Astrocyte of the spinal cord (primary cell): ENCODE measurements at regions not wholly inside any gene's neighbourhood (a gene's known extent, or its start where the extent isn't known, plus 50 kb on each side); places are given as distances from the start of the nearest gene placed in this dataset.
"Not testable (repeated sequence)": the region's sequence is repeated elsewhere in the genome, so short reads cannot be mapped to it uniquely, and the experiment has no call there.

Experiments used
- DNase-seq: peaks from one replicate; pipeline ENCODE4 v3.0.0; 2011; ENCODE audit warnings: low read depth, low spot score
- H3K4me3 ChIP-seq: 2 replicates; pipeline ENCODE4 v1.5.1; 2011; ENCODE audit warnings: low read depth, mild to moderate bottlenecking, low read length, moderate library complexity
- in situ Hi-C: cut with HindIII; loops from 2 replicates; pipeline ENCODE4 v1.10.0; 2017; ENCODE audit warnings: low sequenced_read_pairs
- TF ChIP-seq, protein P1 (sequence below): IDR thresholded peaks from 2 replicates; pipeline ENCODE4 v1.5.1; 2012; ENCODE audit warnings: low read depth, mild to moderate bottlenecking, low read length, inconsistent platforms

DNA sequence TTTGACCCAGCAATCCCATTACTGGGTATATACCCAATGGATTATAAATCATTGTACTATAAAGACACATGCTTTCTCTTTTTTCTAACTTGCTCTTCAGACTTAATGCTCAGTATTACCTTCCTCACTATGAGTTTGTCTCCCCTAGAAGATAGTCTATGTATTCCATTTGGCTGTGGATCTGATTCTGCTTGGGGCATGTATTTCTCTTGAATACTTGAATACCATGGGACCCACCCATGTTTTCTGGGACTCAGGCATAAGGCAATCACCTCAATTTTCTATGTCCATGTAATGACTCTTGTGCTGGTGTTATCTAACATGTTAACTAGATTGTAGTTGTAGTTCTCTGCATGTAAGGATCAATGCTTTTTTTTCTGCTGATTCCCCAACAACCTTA is 70.4 kb upstream of the PPM1H start:
- DNase-seq, result no peak
- TF ChIP-seq, protein P1, sequence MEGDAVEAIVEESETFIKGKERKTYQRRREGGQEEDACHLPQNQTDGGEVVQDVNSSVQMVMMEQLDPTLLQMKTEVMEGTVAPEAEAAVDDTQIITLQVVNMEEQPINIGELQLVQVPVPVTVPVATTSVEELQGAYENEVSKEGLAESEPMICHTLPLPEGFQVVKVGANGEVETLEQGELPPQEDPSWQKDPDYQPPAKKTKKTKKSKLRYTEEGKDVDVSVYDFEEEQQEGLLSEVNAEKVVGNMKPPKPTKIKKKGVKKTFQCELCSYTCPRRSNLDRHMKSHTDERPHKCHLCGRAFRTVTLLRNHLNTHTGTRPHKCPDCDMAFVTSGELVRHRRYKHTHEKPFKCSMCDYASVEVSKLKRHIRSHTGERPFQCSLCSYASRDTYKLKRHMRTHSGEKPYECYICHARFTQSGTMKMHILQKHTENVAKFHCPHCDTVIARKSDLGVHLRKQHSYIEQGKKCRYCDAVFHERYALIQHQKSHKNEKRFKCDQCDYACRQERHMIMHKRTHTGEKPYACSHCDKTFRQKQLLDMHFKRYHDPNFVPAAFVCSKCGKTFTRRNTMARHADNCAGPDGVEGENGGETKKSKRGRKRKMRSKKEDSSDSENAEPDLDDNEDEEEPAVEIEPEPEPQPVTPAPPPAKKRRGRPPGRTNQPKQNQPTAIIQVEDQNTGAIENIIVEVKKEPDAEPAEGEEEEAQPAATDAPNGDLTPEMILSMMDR, result no peak
- in situ Hi-C loops, result no loop called here
- no peak overlapping the region for H3K4me3 ChIP-seq

DNA sequence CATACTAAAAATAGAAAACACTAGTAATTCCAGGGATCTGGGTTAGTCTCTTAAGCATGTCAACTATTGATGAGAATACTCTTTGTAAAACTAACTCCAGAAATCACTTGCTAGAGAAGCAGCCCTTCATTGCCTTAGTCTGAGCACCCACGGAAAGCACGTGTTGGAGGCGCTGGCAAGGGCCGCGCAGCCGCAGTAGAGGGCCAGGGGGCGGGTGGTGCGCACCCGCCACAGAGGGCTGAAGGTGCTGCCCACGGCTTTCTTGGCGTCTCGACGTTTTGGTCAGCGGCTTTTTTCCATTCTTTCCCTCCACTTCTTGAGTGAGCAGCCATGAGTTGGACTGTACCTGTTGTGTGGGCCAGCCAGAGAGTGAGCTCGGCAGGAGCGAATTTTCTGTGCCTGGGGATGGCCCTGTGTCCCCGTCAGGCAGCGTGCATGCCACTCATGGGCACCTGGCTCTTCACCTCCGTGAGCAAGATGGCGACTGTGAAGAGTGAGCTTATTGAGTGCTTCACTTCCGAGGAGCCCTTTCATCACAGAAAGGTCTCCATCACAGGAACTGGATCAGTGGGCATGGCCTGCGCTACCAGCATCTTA is 68.4 kb upstream of the PPM1H start:
- TF ChIP-seq, protein P1, result no peak

DNA sequence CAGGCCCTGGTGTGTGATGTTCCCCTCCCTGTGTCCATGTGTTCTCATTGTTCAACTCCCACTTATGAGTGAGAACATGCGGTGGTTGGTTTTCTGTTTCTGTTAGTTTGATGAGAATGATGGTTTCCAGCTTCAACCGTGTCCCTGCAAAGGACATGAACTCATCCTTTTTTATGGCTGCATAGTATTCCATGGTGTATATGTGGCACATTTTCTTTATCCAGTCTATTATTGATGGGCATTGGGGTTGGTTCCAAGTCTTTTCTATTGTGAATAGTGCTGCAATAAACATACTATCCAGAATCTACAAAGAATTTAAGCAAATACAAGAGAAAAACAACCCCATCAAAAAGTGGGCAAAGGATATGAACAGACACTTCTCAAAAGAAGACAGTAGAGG is 67.1 kb upstream of the PPM1H start:
- DNase-seq, in situ Hi-C loops, H3K4me3 ChIP-seq: not testable (repeated sequence)

More for the DNA sequence above, 68.4 kb upstream of the PPM1H start:
- no peak for DNase-seq
- no peak overlapping the region for H3K4me3 ChIP-seq
- in situ Hi-C loops, result no loop called here

DNA sequence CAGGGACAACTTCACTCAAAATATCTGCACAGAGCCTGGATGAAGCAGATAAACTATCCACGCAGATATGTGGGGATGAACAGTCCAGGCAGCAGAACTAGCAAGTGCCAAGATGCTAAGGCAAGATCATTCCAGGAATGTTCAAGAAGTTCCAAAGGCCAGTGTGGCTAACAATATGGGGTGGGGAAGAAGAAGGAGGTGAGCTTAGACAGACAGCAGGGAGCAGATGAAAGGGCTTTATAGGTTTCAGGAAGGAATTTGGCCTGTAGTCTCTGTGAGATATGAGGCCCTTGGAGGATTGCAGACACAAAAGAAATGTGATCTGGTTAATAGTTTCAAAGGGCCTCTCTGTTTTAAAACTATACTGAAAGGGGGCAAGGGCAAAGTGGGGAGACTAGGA is 63.5 kb upstream of the PPM1H start:
- no peak overlapping the region for H3K4me3 ChIP-seq
- DNase-seq, result no peak
- in situ Hi-C loops, result no loop called here
- TF ChIP-seq, protein P1, result no peak

DNA sequence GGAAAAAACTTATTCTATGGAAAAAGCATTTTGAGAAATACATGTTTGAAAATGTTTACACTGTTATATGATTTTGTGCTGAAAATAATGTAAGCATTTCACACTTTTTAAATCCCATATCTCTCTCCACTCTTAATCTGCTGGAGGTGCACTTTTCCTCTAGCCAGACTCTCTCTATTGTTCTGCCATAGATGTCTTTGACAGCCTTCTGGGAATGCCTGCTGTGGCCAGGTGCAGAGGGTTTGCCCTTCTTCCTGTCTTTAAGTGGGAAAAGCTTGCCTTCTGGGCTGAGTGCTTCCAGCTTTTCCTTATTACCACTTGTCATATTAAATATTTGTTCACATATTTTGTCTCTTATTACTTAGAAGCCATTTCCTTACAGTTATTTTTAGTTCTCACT is 60.1 kb upstream of the PPM1H start:
- TF ChIP-seq, protein P1, result no peak
- no peak for DNase-seq
- H3K4me3 ChIP-seq, result no peak overlapping the region
- in situ Hi-C loops, result no loop called here

DNA sequence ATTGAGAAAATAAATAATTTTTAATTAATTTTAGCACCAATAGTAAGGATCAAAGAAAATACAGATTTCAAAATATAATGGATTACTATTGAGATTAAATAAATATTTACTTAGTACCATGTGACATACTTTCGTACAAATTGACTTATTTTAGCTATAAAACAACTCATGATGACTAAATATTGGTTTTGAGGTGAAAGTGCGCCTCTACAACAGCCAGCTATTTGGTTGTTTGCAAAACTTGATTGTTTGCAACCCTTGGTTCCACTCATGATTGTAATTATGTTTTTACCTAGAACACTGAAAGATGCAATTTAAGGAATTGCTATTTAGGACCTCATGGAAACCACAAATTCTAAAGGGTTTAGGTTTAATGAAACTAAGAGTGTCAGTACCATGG is 51.9 kb upstream of the PPM1H start:
- DNase-seq, result no peak
- in situ Hi-C loops, result no loop called here
- H3K4me3 ChIP-seq, result no peak overlapping the region
- TF ChIP-seq, protein P1, result no peak
